Islet precursor cell (in vitro differentiated cells): ENCODE measurements at regions not wholly inside any gene's neighbourhood (a gene's known extent, or its start where the extent isn't known, plus 50 kb on each side); places are given as distances from the start of the nearest gene placed in this dataset.

Source experiments
- DNase-seq: peaks from one replicate; pipeline ENCODE4 v3.0.0-alpha.2; 2018

- DNase-seq, result peak; percentile 55
These were observed 138.0 kb upstream of the CPNE8 start for GRCh38 chr12:39043424-39043822.

- no peak for DNase-seq
These were observed 134.9 kb upstream of the CPNE8 start for GRCh38 chr12:39040275-39040674.

- DNase-seq, result no peak
These were observed 131.7 kb upstream of the CPNE8 start for GRCh38 chr12:39037115-39037514.

GRCh38 chr12:39036105-39036504, 130.7 kb upstream of the CPNE8 start:
- no peak for DNase-seq

GRCh38 chr12:39033782-39034181, 128.4 kb upstream of the CPNE8 start:
- DNase-seq, result no peak

- DNase-seq, result no peak
These were observed 127.1 kb upstream of the CPNE8 start for GRCh38 chr12:39032448-39032847.

GRCh38 chr12:39032034-39032433, 126.6 kb upstream of the CPNE8 start:
- no peak for DNase-seq

GRCh38 chr12:39028382-39028781, 123.0 kb upstream of the CPNE8 start:
- DNase-seq, result no peak

GRCh38 chr12:39012870-39013269, 107.5 kb upstream of the CPNE8 start:
- DNase-seq, result no peak

- no peak for DNase-seq
These were observed 105.8 kb upstream of the CPNE8 start for GRCh38 chr12:39011166-39011565.

GRCh38 chr12:39010406-39010805, 105.0 kb upstream of the CPNE8 start:
- no peak for DNase-seq

- DNase-seq, result no peak
These were observed 102.2 kb upstream of the CPNE8 start for GRCh38 chr12:39007619-39008018.

- no peak for DNase-seq
These were observed 100.9 kb upstream of the CPNE8 start for GRCh38 chr12:39006286-39006685.

GRCh38 chr12:39005671-39006070, 100.3 kb upstream of the CPNE8 start:
- DNase-seq, result no peak

- DNase-seq, result no peak
These were observed 98.3 kb upstream of the CPNE8 start for GRCh38 chr12:39003541-39004155.

GRCh38 chr12:39000370-39000769, 95.0 kb upstream of the CPNE8 start:
- DNase-seq, result no peak

GRCh38 chr12:38998887-38999482, 93.6 kb upstream of the CPNE8 start:
- DNase-seq, result no peak

- no peak for DNase-seq
These were observed 89.9 kb upstream of the CPNE8 start for GRCh38 chr12:38995249-38995648.

- no peak for DNase-seq
These were observed 80.6 kb upstream of the CPNE8 start for GRCh38 chr12:38985961-38986360.

- DNase-seq, result no peak
These were observed 79.0 kb upstream of the CPNE8 start for GRCh38 chr12:38984388-38984787.

- DNase-seq, result no peak
These were observed 77.8 kb upstream of the CPNE8 start for GRCh38 chr12:38983117-38983571.

- DNase-seq, result no peak
These were observed 71.7 kb upstream of the CPNE8 start for GRCh38 chr12:38977132-38977531.

- DNase-seq, result no peak
These were observed 64.3 kb upstream of the CPNE8 start for GRCh38 chr12:38969706-38970105.

GRCh38 chr12:38961683-38962082, 56.3 kb upstream of the CPNE8 start:
- no peak for DNase-seq

GRCh38 chr12:38961012-38961411, 55.6 kb upstream of the CPNE8 start:
- no peak for DNase-seq
